NCI-H2196 treated with DMSO at 0.1 percent for 48 hours (cell line): ENCODE measurements at regions not wholly inside any gene's neighbourhood (a gene's known extent, or its start where the extent isn't known, plus 50 kb on each side); places are given as distances from the start of the nearest gene placed in this dataset.
"Not testable (repeated sequence)": the region's sequence is repeated elsewhere in the genome, so short reads cannot be mapped to it uniquely, and the experiment has no call there.

ENCODE experiments used
- DNase-seq: peaks from one replicate; lab custom pipeline; 2025; ENCODE audit not compliant: unreplicated experiment; lab: John Stamatoyannopoulos, UW

DNA sequence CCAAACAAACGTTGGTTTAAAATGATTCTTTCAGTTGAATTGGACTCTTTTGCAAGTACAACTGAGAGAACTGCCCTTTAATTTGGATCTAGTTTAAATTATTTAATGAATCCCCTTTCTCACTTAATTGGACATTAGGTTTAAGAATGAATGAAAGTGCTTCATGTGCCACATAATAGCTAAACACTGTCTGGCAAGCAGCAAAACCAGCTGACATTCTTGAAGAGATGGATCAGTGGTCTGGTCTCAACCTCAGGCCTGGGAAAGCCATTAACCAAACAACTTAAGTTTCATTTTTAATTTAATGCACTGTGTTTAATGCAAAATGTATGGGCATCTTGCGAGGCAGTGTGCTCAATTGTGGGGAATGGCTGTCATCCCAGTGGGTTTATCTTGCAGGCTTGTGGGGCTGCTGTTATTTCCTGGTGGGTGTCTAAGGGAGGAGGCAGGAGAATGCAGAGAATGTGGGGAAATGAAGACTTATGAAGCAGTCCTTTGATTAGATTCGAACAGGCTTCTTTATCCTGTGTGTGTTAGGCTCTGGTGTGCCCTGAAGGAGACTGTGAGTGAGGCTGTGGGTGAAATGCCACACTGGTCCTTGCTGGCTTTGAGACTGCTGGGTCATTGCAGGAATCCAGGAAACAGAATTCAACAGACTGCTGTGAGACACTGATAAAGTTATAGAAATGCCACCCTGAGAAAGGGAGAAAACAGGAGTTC lies 144.1 kb upstream of the PELI2 start:
- DNase-seq: no peak

DNA sequence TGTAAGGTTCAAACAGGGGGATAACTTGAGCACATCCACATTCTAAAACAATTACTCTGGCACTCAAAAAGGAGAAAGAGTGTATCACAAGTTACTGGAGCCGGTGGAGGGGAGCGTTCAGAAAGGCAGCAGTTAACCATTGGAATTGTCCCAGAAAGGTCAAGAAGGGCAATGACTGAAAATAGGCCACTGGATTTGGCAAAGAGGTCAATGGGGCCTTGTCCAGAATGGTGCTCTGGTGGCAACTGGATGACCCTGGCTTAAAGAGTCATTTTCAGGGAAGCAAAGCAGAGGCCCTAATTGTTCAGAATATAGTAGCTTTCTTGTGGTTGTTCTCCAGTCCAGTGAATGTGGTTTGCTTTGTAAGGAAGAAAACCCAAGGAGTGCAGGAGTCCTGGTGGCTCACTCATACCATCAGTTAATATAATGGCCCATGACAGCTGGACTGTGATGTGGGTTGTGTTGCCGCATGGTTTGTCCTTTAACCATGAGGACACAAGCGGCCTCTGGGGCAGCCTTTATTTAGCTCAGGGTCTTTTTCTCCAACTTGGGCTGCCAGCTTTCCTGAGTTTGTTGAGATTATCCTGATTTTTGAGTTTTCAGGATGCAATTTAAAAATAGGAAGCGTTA lies 142.8 kb upstream of the PELI2 start:
- no peak for DNase-seq

DNA sequence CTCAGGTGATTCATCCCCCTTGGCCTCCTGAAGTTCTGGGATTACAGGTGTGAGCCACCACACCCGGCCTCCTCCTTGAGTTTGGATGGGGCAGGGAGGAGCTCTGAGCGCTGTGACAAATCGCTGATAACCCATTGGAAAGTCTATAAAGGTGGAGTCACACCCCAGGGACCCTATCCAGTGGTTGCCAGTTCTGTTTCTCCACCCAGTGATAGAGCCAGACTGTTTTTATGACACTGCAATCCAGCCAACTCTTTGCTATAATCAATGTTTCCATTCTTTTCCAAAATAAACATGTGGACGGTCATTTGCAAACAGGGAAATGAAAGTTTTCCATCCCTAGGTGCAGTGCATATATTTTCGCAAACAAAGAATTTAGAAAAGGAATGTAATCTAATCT lies 142.0 kb upstream of the PELI2 start:
- peak; percentile 53 for DNase-seq

GRCh38 chr14:55976655-55977054 lies 141.6 kb upstream of the PELI2 start:
- DNase-seq: peak; percentile 49

DNA sequence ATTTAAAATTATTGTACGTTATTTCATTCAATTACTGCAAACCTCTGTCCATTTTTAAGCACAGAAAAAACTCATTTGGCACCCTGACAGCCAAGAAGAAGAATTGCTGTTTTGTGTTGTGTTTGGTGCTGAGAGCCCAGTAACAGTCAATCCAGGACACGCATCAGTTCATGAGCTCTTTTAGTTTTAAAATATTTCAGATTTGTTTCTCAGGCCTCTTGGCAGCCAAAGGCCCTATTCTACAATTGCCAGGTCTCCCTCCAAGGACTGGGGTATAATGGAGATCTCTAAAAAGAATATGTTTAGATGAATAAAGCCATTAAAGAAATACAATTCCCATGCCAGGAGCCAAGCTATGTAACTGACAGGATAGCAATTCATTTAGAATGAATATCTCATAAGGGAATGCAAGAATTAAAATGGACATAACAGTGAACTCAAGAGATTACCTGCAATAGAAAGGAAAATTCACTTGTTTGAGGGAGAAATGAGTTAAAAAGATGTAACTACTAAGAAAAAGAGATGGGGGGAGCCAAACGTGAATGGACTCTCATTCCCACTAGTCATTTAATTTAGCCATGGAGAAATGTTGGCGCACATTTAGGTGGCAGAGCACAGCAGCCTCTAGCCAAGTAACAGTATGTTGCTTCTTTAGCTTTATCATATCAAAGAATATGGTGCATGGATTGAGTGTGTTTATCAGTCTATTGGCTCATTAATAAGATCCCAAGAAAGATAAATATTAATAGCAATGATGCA lies 140.6 kb upstream of the PELI2 start:
- no peak for DNase-seq

DNA sequence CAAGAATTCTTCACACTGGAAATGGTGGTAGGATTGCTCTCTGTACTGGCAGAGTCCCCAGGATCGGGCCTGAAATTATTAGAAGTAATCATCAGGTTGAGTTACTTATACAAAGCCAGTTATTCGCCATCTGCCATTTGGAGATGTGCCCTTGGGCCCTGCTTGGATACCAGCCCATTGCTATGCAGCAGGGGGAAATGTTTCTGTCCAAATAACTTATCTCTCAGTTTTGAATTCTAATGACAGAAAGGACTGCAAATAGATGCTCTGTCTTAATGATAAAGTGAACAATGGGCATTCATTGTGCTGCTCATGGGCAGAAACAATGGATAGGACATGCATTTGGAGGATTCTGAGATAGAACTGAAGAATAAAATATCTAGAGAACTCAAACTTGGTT lies 139.1 kb upstream of the PELI2 start:
- no peak for DNase-seq

DNA sequence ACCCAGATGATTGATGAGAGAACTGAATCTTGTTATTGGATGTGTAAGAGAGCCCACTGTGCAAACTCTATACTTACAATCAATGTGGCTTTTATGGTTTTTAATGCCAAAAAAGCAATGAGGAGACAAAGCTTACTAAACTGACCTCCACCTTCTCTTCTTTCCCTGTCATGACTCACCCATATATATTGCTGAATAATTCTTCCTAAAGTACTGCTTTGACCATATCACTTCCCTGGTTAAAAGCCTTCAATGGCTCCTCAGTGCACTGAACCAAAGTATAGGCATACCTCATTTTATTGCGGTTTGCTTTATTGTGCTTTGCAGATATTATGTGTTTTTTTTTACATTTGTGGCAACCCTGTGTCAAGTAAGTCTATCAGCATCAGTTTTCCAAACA lies 138.4 kb upstream of the PELI2 start:
- DNase-seq: no peak

DNA sequence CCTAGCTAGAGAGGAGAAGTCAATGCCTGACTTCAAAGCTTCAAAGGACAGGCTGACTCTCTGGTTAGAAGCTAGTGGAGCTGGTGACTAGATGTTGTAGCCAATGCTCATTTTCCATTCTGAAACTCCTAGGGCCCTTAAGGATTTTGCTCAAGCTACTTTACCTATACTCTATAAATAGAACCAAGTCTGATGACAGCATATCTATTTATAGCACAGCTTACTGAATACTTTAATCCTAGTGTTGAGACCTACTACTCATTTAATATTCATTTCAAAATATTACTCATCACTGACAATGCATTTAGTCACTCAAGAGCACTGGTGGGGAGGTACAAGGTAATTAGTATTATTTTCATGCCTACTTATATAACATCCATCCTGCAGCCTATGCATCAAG lies 137.2 kb upstream of the PELI2 start:
- no peak for DNase-seq

- no peak for DNase-seq
Observed at GRCh38 chr14:55986069-55986468, 132.1 kb upstream of the PELI2 start.

GRCh38 chr14:56000846-56001245 lies 117.4 kb upstream of the PELI2 start:
- no peak for DNase-seq

- no peak for DNase-seq
Observed at GRCh38 chr14:56002342-56002741, 115.9 kb upstream of the PELI2 start.

DNA sequence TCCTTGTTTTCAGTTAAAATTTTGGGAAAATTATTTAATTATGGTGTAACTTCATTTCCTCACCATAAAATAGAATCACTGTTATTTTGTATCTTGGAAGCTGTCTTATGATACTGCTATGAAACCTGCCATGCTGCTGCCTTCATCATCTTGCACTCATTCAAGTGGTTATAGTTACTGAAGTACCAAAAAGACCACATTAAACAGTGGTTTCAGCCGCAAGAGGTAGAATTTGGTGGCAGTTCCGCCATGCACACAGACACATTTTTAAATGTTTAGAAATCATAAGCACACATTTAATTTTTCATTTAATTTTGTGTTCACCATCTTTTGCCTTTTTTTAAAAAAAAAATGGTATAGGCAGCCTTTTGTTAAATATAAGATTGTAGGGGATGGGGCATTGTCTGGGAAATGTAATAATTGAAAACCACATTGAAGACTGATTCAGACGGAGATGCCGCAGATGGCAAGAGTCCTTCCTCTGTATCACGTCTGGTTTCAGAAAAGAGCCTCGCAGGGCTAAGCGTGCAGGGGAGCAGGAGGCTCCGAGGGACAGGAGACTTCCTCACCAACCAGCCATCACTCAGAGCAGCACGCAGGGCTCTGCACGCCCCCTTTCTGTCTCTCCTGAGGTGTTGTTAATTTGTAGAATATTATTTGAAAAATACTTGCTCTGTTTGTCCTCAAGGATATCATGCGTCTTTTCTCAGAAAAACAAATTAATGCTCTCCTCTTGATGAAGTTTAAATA lies 115.2 kb upstream of the PELI2 start:
- no peak for DNase-seq

DNA sequence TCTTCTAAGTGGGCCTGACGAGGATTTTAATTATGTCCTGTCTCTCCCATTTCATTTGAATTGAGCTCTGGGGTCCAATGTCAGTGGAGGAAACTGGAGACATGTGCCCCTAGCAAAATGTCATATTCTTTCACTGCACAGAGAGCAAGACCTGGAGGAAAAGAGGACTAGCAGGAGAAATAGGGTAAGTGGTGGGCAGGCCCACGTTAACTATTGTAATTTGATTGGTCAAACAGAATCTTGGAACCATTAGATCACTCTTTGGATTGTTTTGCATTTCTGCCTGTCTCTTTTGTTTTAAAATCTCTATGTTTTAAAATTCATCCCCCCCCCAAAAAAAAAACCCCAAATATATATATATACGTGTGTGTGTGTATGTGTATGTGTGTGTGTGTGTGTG lies 113.9 kb upstream of the PELI2 start:
- no peak for DNase-seq

- DNase-seq: no peak
Observed at GRCh38 chr14:56004786-56005185, 113.4 kb upstream of the PELI2 start.

DNA sequence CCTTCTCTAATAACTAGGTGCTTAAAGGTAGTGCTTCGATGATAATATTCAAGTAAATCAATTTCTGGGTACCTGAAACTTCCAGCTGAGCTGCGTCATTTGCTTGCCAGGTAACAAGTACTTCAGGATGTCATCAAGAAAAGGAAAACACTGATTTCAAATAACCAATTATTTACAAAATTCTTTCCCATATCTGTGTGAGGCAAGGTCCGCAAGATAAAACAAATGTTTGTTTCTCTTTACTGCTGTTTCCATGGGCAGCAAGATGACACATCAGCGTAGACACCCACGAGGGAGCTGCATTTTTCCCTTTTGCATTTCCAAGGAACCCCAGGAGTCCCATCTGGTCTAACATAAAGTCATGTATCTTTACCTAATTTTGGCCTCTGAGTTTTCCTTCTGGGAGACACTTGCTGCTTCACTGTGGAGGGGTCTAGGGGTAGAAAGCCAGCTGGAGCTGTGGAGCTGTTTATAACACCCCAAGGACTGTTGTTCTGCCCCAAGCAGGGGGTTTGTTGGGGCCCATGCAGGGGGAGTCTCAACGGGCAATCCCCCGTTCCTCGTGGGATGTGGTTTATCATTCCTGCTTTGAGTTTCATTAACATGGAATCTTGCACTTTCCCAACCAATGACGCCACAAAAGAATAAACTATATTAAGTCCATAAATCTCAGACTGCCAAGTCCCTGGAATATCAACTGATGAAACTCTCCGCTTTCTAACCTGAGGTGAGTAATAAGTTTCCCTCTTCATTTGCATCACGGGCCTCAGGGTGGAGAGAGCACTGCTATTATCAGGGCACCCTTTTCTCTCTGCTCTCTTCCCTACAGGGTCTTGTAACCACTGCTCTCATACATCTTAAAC lies 112.8 kb upstream of the PELI2 start:
- DNase-seq: no peak

DNA sequence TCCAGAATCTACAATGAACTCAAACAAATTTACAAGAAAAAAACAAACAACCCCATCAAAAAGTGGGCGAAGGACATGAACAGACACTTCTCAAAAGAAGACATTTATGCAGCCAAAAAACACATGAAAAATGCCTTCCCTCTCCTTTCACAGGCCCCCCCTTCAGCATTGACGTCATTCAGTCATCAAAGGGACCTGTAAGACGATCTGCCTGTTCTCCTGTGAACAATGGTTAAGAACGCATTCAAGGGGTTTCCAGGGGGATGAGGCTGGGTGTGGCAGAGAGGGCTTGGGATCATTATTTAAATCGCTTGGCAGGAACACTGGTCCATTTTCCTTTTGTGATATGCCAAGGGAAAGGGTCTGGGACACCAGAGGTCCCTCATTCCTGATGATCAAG lies 110.7 kb upstream of the PELI2 start:
- DNase-seq: not testable (repeated sequence)

DNA sequence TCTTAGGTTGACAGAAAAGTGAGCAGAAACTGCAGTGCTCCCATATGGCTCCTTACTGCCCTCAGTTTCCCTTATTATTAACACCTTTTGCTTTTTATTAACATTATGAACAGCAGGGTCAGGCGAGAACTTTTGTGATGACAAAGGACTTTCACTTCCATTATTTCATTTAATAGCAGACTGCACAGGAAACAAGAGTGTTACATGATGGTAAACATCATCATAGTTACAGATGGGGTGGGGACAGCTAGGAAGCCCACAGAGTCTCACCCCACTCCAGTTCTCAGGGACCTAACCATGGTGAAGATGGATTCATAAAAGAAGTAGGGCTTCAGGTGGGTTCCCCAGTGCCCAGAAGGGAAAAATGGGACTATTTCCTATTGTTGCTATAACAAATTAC lies 110.1 kb upstream of the PELI2 start:
- no peak for DNase-seq

DNA sequence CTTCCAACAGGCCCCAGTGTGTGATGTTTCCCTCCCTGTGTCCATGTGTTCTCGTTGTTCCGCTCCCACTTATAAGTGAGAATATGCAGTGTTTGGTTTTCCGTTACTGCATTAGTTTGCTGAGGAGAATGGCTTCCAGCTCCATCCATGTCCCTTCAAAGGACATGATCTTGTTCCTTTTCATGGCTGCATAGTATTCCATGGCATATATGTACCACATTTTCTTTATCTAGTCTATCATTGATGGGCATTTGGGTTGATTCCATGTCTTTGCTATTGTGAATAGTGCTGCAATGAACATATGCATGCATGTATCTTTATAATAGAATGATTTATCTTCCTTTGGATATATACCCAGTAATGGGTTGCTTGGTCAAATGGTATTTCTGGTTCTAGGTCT lies 109.5 kb upstream of the PELI2 start:
- DNase-seq: not testable (repeated sequence)

GRCh38 chr14:56023661-56024081 lies 94.5 kb upstream of the PELI2 start:
- DNase-seq: no peak

DNA sequence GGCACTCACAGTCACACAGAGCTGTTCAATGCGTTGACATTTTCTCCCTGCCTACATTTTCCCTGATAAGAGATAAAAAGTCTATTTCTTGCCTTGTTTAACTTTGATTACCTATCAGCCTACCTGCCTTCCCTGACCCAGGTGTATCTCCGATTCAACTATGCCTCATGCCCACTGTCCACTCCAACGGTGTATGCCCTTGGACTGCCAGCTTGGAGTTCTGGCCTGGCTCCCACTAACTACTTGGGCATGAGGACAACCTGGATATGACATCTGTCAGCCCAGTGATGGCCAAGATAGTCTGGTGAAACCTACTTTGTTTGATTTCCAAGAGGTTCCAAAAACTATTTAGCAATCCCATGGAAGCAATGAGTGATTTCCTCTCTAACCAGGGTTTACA lies 93.0 kb upstream of the PELI2 start:
- no peak for DNase-seq

DNA sequence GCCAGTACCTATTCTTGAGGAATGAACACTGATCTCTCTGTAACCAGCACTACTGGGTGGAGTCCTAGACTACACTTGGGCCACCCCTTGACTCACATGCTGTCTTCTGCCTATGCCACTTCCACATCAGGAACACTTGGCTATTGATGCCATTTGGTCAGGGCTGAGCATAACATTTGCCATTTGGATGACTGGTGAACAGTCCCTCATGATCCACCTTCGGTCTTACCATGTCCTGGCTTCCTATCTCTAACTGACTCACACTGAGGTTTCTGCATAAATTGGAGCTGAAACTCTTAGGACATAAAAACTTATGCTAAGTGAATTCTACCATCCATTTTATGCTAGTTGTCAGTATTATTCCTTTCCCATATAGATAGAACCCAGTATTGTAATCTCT lies 91.7 kb upstream of the PELI2 start:
- DNase-seq: no peak
